HG03103 (cell line): ENCODE measurements at regions not wholly inside any gene's neighbourhood (a gene's known extent, or its start where the extent isn't known, plus 50 kb on each side); places are given as distances from the start of the nearest gene placed in this dataset.
"Not testable (repeated sequence)": the region's sequence is repeated elsewhere in the genome, so short reads cannot be mapped to it uniquely, and the experiment has no call there.

Experiments
- ATAC-seq: cut with Tn5 transposase; IDR thresholded peaks from one replicate; pipeline ENCODE4 v1.9.1; 2021; ENCODE audit warnings: low read depth; ENCODE audit not compliant: unreplicated experiment

DNA sequence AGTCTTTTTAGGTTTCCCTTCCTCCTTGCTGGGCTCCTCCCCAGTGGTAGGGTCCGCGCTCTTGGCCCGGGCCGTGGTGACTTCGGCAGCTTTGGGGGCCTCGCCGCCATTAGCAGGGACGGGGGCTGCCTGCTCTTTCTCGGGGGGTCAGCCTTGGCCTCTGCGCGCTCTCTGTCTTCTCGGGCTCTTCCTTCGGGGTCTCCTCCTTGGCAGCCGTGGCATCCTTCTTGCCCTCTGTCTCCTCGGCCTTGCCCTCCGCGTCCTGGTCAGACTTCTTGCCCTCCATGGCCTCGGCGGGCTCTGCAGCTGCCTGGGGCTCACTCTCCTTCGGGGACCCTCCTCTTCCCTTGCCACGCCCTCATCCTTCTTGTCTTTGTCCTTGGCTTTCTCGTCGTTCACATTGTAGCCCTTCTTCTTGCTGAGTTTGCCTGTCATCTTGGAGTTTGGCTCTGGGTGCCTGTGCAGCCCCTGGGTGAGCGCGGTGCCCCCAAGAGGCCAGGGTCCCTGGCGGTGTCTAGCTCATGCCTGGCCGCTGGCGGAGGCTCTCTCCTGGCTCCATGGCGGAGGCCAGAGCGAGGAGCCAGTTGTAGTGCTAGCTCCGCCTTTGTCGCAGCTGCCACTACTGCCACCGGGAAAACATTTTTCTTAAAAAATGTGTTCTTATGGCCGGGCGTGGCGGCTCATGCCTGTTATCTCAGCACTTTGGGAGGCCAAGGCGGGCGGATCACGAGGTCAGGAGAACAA is 283.0 kb upstream of the SGCG start:
- no peak for ATAC-seq

DNA sequence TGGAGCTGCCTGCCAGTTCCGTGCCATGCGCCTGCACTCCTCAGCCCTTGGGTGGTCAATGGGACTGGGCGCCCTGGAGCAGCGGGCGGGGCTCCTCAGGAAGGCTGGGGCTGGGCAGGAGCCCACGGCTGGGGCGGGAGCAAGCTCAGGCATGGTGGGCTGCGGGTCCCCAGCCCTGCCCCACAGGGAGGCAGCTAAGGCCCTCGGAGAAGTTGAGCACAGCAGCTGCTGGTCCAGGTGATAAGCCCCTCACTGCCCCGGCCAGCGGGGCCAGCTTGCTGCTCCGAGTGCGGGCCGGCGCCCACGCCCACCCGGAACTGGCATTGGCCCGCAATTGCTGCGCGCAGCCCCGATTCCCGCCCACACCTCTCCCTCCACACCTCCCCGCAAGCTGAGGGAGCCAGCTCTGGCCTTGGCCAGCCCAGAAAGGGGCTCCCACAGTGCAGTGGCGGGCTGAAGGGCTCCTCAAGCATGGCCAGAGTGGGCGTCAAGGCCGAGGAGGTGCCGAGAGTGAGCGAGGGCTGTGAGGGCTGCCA is 280.3 kb upstream of the SGCG start:
- not testable (repeated sequence) for ATAC-seq

DNA sequence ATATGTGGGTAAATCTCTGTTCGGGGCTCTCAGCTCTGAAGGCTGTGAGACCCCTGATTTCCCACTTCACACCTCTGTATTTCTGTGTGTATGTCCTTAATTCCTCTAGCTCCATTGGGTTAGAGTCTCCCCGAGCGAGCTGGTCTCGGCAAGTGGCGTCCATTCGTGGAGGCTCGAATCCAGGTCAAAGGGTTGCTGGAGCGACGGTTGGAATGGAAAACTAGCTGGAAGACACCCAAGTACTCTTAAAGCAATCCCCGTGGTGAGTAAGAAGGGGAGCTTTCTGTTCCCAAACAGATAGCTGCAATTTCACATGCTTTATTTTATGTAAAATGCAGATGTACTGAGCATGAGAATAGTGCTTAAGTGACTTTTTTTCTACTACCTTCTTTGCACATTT is 277.5 kb upstream of the SGCG start:
- ATAC-seq = no peak

DNA sequence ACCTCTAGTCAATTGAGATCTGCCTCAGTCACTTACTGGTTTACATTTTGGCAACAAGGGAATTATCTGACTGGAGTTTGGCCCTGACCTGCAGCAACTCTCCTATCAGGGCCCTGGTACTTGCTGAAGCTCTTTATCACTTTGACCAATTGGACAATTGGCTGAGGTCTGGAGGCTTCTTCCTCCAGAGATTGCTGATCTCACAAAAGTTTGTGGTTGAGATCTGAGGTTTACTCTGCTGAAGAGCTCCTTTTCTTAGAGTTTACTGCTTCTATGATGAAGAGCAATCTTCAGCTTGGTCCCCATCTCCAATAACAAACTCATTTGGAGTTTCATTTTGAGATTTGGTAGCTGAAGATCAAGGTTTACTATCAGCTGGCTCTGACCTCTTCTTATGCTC is 276.9 kb upstream of the SGCG start:
- no peak for ATAC-seq

DNA sequence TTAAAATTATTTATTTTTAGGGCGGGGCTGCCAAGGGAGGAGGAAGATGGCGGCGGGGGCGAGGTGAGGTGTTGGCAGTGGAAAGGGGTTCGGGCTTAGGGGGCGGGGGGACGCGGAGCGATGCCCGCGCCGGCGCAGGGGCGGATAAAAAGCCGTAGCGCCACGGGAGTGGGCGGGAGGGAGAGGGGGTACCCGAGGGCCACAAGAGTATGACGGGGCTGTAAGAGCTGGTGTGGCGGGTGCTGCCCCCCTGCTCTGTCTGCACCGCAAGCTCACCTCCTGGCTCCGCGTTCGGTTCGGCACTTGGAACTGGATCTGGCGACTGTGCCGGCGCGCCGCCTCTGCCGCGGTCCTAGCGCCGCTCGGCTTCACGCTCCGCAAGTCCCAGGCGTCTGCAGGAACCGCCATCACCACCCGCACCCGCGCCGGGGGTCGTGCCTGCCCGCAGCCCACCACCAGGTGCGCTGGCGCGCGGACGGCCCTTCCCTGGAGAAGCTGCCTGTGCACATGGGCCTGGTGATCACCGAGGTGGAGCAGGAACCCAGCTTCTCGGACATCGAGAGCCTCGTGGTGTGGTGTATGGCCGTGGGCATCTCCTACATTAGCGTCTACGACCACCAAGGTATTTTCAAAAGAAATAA is 265.2 kb upstream of the SGCG start:
- ATAC-seq = no peak

DNA sequence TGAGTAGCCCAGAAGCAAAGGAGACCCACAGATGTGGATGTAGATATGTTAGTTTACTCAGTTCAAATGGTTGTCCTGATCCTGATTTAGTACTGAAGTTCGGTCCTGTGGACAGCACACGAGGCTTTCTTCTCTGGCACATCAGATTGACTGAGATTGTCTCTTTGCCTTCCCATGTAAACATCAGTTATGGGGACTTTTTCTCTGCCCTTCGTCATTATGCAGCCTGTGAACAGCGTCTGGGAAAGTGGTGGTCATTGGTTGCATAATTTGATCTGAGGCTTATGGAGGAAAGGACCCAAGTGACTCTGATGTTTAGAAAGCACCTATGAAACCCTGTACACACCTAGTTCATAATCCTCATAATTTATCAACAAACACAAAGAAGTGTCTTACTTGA is 264.5 kb upstream of the SGCG start:
- not testable (repeated sequence) for ATAC-seq

DNA sequence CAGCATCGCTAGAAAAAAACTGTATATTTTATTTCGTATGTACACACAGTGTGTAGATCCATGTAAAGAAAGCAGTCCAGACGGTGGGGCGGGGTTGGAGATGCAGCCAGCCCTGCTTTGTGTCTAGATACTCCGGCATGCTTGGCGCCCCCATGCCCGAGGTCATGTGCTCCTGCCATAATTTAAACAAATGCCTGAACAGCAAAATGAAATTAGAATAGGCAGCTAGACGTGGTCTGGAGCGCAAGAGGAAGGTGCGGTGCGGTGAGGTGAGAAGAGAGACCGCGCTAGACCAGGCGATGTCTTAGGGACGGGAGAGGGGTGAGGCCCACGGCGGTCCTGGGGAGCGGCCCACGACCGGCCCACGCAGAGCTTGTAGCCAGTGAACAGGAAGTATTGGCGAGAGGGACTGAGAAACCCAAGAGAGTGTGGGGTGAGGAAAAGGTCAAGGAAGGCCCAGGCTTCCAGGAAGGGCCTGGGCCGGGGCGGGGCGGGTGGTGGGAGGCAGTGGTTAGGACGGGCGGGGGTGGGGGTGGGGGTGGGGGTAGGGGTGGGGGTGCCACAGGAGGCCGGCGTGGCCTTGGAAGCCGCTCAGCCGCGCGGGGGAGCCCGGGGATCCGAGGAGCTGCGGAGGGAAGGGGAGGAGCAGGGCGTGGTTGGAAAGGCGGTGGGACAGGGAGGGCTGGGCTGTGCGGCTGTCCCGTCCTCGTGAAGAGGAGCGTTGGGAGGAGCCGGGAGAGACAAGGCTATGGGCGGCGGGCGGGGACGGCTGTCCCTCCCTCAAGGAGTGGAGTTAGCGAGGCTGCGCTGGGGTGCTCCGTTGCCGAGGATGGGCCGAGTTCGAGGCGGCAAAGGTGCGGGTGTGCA is 254.7 kb upstream of the SGCG start:
- no peak for ATAC-seq

DNA sequence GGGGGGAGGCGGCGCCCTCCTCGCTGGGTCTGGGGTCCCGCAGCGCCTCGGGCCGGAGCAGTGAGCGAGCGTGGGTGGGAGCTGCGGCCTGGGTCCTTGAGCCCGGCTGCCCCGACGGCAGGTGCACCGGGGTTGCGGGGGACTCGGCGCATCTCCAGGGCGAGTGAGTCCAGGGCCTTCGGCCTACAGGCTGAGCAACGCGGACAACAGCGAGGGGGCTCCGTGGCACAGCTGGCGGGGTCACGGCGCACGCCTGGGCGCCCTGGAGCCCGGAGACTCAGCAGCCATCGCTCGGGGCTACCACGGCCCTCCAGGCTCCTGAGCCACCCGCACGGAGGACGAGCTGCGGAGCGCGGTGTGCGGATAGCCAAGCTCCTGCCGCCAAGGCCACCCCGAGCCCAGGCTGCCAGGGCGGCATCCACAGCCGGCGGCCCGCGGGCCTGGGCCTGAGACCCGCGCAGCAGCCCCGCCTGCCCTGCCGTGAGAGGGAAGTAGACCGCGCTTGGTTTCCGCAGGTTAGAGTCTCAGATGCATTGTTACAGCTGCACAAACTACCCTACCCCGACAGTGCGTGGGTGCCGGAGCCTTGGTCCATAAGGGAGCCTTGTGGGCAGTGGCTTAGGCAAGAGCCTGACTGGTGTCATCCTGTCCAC is 253.9 kb upstream of the SGCG start:
- ATAC-seq = no peak

DNA sequence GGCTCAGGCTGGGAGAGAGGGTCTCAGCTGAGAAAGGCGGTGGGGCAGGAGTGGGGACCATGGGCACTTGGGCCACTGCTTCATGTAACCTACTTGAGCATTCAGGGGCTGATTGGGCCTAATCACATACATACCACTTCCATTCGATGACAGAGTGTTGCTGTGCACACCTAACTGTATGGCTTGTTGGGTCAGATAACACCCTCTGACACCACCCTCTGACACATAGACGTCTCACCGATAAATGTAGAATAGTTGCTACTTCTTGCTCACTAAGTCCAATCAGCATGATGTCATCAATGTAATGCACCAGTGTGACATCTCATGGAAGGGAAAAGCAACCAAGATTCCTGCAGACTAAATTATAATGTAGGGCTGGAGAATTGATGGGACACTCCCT is 252.9 kb upstream of the SGCG start:
- not testable (repeated sequence) for ATAC-seq

DNA sequence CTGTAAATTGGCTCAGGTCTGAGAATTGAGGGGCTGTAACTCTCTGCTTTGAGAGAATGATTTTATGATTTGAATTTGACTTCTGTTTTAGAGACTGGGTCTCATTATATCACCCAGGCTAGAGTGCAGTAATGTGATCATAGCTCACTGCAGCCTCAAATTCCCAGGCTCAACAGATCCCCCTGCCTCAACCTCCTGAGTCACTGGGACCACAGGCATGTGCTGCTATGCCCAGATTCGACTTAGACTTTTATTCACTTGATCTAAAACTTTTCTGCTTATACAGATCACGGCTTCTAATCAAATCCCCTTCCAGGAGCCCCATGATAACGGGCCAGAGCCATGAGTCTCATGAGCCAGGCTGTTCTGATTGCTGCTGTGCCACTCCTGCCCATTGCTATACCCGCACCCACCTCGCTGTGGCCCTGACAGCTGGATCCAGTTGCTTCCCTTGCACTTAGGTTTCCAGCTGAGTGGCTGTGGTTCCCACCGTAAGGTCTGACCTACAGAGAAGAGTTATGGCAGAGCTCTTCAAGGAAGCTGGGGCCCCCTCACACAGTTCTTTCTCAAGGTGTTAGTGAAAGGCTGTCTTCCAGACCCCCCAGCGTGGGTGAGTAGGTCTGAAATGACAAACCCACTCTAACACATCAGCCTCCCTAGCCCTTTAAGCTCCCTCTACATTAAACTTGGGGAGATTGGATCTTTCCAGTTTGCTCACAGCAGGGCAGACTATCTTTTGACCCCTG is 251.2 kb upstream of the SGCG start:
- no peak for ATAC-seq

DNA sequence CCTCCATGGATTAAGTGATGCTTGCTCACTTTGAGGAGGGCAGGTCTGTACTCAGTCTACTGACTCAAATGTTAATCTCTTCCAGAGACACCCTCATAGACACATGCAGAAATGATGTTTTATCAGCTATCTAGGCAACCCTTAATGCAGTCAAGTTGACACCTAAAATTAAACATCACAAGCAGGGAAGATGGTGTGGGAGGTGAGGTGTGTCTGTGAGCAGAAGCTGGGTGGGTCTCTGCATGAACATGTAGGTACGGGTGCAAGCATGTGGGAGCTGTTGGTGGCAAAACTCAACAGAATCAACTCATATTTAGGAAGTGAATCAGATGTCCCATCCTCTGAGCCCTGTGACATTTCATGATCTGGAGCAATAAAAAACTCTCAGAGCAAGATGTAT is 249.2 kb upstream of the SGCG start:
- no peak for ATAC-seq

DNA sequence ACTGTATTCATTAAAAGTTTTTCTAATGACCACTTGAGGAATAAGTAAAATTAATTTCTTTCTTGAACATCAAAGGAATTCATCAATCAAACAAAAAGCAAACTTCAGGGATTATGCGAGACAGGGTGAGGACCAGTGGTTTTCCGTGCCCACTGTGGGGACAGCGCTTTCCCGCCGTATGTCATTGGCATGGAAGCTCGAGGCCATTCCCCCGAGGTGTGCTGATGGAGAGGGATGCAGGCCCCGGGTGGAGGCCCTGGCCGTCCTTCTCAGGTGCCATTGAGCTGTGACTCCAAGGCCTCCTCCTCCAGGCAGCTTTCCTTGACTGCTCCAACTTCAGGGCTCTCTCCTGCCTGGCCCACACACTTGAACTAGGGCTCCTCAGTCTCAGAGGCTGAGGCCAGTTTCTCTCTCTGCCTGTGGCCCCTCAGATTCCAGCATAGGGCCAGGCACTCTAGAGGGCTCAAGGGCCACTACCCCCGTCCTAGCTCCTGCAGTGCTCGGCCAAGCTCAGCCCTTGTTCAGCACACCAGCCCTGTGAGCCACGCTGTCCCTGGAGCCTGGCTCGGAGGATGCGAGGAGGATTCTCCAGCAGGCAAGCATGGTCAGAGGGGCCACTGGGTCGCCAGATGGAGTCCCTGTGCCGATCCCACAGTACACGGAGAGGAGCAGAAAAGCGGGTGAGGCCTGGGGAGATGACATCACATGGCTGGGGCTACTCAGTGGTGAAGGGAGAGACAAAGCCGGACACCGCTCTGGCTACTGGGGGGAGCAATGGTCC is 248.0 kb upstream of the SGCG start:
- not testable (repeated sequence) for ATAC-seq

DNA sequence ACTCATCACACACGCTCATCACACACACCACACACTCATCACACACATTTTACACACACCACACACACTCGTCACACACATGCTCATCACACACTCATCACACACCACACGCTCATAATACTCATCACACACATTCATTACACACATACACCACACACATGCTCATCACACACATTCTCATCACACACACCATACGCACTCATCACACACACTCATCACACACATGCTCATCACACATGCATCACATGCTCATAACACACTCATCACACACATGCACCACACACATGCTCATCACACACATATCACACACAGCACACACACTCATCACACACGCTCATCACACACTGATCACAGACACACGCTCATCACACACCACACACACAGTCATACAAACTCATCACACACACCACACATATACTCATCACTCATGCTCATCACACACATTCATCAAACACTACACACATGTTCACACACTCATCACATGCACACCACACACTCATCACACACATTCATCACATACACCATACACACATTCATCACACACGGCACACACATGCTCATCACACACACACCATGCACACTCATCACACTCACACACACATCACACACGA is 247.1 kb upstream of the SGCG start:
- ATAC-seq = no peak

DNA sequence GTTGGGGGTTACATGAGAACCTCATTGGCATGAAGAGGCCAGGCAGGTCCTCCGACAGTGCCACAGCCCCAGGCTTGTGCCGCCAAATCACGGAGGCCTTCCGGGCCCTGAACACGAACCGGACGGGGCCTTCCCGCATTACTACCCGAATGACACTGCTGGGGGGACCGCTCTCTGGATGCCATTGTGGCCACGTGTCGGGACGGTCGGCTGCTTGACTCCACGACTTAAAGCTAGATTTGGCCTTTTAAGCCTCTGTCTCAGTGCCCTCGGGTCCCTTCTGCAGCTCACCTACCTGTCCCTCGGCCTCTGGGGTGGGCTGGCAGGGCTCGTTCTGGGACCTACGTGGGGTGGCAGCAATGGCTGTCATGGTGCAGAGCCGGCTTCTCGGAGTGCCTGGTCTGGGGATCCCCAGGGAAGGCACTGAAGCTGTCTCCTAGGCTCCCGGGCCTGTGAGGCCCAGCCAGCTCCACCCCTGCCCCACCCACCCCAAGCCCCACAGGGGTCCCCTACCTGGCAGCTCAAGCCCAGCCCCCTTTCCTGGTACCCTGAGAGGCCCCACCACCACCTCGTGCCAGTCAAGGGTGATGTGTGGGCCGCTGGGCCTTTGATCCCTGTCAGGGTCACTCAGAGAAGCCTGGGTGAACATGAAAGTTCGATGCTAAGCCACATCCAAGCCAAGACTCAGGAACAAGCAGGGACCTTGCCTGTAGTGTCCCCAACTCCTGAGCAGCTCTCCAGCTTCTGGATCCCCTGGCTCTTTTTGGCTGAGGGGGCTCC is 245.8 kb upstream of the SGCG start:
- no peak for ATAC-seq

DNA sequence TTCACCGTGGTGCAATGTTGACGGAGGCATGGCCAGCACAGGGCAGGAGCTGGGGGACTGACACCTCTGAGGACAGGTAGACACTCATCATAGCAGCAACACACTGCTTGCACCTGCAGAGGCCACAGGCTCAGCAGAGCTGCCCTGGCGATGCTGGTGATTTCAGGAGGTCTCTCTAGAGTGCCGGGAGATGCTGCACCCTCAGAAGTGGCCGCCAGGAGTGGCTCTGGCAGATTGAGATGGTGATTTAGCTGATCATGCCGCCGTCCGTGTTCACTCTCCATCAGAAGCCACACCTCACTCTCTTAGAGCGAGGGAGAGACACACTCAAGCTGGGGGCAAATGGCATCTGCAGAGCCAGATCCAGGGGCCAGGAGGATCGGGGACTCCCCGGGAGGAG is 244.6 kb upstream of the SGCG start:
- ATAC-seq = no peak

DNA sequence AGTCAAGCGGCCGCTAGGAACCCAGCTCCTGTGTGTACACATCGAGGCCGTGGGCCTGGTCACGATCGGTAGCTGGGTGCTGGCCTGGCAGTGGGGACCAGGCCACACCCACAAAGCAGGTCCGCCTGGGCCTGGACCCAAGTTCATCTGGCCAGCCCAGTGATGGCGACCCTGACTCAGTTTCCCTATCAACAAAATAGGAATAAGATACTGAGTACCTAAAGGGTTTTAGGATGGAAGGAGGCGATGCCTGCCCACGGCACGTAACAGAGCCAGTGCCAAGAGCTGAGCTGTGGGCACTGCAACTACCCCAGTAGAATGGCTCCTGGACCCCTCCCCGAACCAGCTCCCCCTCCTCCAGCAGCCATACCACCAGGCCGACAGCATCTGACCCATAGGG is 243.5 kb upstream of the SGCG start:
- ATAC-seq = no peak

DNA sequence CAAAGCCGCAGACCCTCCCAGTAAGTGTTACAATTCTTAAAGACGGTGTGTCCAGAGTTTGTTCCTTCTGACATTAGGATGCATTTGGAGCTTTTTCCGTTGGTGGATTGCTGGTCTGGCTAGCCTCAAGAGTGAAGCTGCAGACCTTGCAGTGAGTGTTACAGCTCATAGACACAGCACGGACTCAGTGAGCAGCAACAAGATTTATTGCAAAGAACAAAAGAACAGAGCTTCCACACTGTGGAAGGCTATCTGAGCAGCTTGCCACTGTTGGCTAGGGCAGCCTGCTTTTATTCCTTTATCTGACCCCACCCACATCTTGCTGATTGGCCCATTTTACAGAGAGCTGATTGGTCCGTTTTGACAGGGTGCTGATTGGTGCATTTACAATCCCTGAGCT is 242.8 kb upstream of the SGCG start:
- ATAC-seq = no peak

DNA sequence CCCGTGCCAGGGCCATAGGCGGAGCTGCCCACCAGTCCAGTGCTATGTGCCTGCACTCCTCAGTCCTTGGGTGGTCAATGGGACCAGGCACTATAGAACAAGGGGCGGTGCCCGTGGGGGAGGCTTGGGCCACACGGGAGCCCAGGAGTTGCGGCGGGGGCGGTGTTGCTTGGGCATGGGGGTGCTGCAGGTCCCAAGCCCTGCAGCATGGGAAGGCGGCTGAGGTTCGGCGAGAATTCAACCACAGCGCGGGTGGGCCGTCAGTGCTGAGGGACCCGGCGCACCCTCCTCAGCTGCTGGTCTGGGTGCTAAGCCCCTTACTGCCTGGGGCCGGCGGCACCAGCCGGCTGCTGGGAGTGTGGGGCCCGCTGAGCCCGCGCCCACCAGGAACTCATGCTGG is 242.2 kb upstream of the SGCG start:
- no peak for ATAC-seq
